ENCODE measurements at regions not wholly inside any gene's neighbourhood (a gene's known extent, or its start where the extent isn't known, plus 50 kb on each side); places are given as distances from the start of the nearest gene placed in this dataset.

DNA sequence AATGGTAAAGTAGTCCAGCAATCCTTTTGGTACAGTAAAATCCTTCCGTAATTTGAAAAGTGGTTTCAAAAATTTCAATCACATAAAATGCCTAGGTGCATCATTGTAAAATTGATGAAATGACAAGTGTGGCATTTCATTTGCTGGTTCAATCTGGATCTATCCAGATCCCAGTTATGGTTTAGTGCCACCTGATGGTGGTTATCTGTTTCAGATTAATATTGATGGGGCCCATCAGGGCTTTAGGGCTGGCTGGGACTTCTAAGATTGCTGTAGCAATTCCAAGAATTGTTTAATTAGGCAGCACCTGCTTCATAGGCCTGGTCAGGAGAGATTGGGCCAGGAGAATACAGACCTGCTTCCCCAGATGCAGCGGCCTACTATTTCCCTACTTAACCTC lies 55.5 kb upstream of the PIK3C3 start:
- H3K79me2 ChIP-seq (ENCODE audit: low read length) = no peaks in the 10 kb centered on the region
- no peak for DNase-seq
- 0 out of 2 replicates have a peak, but pooled peaks cover 2% of the 10 kb centered on the region for H3K27me3 ChIP-seq (ENCODE audit: low read length)
- no peak overlapping the region for H3K9ac ChIP-seq (ENCODE audit: low read length)
- H3K4me1 ChIP-seq (ENCODE audit: low read length) = no peaks in the 10 kb centered on the region
- no peaks in the 10 kb centered on the region for H3K9me2 ChIP-seq (replicated peaks; ENCODE audit: insufficient read depth, low read length)
- H3K4me2 ChIP-seq (ENCODE audit: low read depth, low read length, poor library complexity, severe bottlenecking) = no peak overlapping the region
- H3K4me3 ChIP-seq (ENCODE audit: low read length) = no peak overlapping the region
- no peaks in the 10 kb centered on the region for H3K36me3 ChIP-seq (ENCODE audit: insufficient read depth, low read length)
- H3K9me3 ChIP-seq (ENCODE audit: low read length) = no peaks in the 10 kb centered on the region
- no peak overlapping the region for H2AFZ ChIP-seq (ENCODE audit: low read length)
- no peaks in the 10 kb centered on the region for H4K20me1 ChIP-seq (ENCODE audit: insufficient read depth, low read depth, low read length)
- H3K27ac ChIP-seq (ENCODE audit: low read length) = no peak overlapping the region

- H3K4me2 ChIP-seq (ENCODE audit: low read depth, low read length, poor library complexity, severe bottlenecking) = no peak overlapping the region
- H4K20me1 ChIP-seq (ENCODE audit: insufficient read depth, low read depth, low read length) = no peaks in the 10 kb centered on the region
- no peaks in the 10 kb centered on the region for H3K36me3 ChIP-seq (ENCODE audit: insufficient read depth, low read length)
- no peaks in the 10 kb centered on the region for H3K79me2 ChIP-seq (ENCODE audit: low read length)
- DNase-seq = no peak
- no peaks in the 10 kb centered on the region for H3K9me3 ChIP-seq (ENCODE audit: low read length)
- no peaks in the 10 kb centered on the region for H3K4me1 ChIP-seq (ENCODE audit: low read length)
- H2AFZ ChIP-seq (ENCODE audit: low read length) = no peak overlapping the region
- H3K9me2 ChIP-seq (replicated peaks; ENCODE audit: insufficient read depth, low read length) = no peaks in the 10 kb centered on the region
- H3K27ac ChIP-seq (ENCODE audit: low read length) = no peak overlapping the region
- H3K4me3 ChIP-seq (ENCODE audit: low read length) = no peak overlapping the region
- 0 out of 2 replicates have a peak, but pooled peaks cover 2% of the 10 kb centered on the region for H3K27me3 ChIP-seq (ENCODE audit: low read length)
- H3K9ac ChIP-seq (ENCODE audit: low read length) = no peak overlapping the region
Observed at GRCh38 chr18:41893432-41893831, 61.6 kb upstream of the PIK3C3 start.

DNA sequence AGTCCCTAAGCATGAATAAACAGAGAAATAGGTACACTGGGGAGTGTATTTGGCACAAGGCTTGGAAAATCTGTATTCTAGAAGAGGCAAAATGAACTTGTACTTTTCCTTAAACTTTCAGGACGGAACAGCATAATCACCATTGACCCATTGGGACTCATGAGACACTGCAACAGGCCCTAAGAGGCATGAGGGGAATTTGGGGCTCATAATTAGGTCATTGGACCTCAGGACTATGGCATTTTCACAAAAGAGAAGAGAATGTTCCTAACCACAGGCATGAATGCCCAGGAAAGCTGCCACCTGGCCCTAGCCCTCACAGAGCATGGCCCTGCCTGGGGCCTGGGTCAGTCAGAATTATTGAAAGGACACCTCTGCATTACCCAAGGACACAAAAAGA lies 67.9 kb upstream of the PIK3C3 start:
- no peak for DNase-seq
- Histone ChIP-seq H4K20me1 (ENCODE audit: insufficient read depth, low read depth, low read length) (no peaks in the 10 kb centered on the region), H3K4me2 (ENCODE audit: low read depth, low read length, poor library complexity, severe bottlenecking) (no peak overlapping the region), H3K4me1 (ENCODE audit: low read length) (no peaks in the 10 kb centered on the region), H3K9me3 (ENCODE audit: low read length) (no peaks in the 10 kb centered on the region), H3K27me3 (ENCODE audit: low read length) (no peaks in the 10 kb centered on the region), H2AFZ (ENCODE audit: low read length) (no peak overlapping the region), H3K79me2 (ENCODE audit: low read length) (no peaks in the 10 kb centered on the region), H3K9me2 (replicated peaks; ENCODE audit: insufficient read depth, low read length) (no peaks in the 10 kb centered on the region), H3K9ac (ENCODE audit: low read length) (no peak overlapping the region), H3K27ac (ENCODE audit: low read length) (no peak overlapping the region), H3K36me3 (ENCODE audit: insufficient read depth, low read length) (no peaks in the 10 kb centered on the region), H3K4me3 (ENCODE audit: low read length) (no peak overlapping the region)

DNA sequence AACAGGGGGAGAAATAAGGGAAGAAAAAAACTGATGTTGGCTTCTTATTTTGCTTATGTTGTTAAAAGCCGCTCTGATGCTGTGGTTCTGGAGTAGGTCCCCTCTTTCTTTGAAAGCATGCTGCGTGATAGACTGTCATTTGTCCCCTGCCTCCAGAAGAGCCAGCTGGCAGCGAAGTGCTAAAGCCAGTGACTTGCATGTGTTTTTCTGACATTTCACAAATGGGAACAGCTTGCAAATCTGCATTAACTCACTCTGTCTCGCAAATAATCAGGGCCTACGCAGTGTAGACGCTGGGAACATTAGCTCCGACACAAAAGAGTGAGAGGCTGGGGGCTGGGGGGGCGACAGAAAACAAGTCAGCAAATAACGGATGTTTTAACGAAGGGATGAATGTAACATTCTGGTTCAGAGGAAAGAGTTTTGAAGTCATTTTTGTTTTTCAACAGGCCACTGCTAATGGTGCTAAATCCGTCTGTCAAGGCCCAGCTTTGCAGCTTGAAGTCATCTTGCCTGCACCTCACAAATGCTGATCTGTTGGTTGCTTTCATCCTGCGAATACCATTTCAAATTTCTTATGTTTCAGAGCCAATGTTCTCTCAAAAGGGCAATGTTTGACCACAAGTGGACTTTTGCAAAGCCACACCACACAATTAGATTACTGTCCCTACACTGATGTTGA lies 68.8 kb upstream of the PIK3C3 start:
- Histone ChIP-seq H4K20me1 (ENCODE audit: insufficient read depth, low read depth, low read length) (no peaks in the 10 kb centered on the region), H3K9me3 (ENCODE audit: low read length) (no peaks in the 10 kb centered on the region), H3K4me1 (ENCODE audit: low read length) (no peaks in the 10 kb centered on the region), H3K36me3 (ENCODE audit: insufficient read depth, low read length) (no peaks in the 10 kb centered on the region), H3K4me2 (ENCODE audit: low read depth, low read length, poor library complexity, severe bottlenecking) (no peak overlapping the region), H3K9ac (ENCODE audit: low read length) (no peak overlapping the region), H3K4me3 (ENCODE audit: low read length) (no peak overlapping the region), H2AFZ (ENCODE audit: low read length) (no peak overlapping the region), H3K27ac (ENCODE audit: low read length) (no peak overlapping the region), H3K27me3 (ENCODE audit: low read length) (no peaks in the 10 kb centered on the region), H3K79me2 (ENCODE audit: low read length) (no peaks in the 10 kb centered on the region), H3K9me2 (replicated peaks; ENCODE audit: insufficient read depth, low read length) (no peaks in the 10 kb centered on the region)
- DNase-seq = no peak

DNA sequence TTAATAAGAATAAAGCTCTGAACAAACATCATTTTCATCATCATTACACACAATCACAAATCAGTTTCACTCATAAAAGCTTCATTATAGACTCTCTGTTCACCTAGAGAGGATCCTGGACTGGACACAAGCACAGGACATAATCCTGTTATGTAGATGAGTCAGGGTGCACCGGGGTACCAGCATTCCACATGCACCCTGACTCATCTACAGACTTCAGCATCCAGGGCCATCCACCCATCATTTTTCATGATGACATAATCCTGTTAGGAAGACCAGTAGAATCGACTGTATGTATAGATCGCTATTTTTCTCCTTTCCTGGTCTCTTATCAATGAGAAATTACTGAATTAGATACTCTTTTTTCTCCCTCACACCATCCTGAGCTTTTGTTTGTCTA lies 73.7 kb upstream of the PIK3C3 start:
- no peak overlapping the region for H3K4me2 ChIP-seq (ENCODE audit: low read depth, low read length, poor library complexity, severe bottlenecking)
- no peak for DNase-seq
- H3K4me1 ChIP-seq (ENCODE audit: low read length) = no peaks in the 10 kb centered on the region
- no peaks in the 10 kb centered on the region for H3K79me2 ChIP-seq (ENCODE audit: low read length)
- no peaks in the 10 kb centered on the region for H3K36me3 ChIP-seq (ENCODE audit: insufficient read depth, low read length)
- H2AFZ ChIP-seq (ENCODE audit: low read length) = no peak overlapping the region
- no peak overlapping the region for H3K4me3 ChIP-seq (ENCODE audit: low read length)
- no peaks in the 10 kb centered on the region for H3K9me3 ChIP-seq (ENCODE audit: low read length)
- no peak overlapping the region for H3K27ac ChIP-seq (ENCODE audit: low read length)
- H3K9ac ChIP-seq (ENCODE audit: low read length) = no peak overlapping the region
- no peaks in the 10 kb centered on the region for H4K20me1 ChIP-seq (ENCODE audit: insufficient read depth, low read depth, low read length)
- H3K27me3 ChIP-seq (ENCODE audit: low read length) = no peaks in the 10 kb centered on the region
- no peaks in the 10 kb centered on the region for H3K9me2 ChIP-seq (replicated peaks; ENCODE audit: insufficient read depth, low read length)

GRCh38 chr18:41879256-41879655 lies 75.8 kb upstream of the PIK3C3 start:
- H3K27me3 ChIP-seq (ENCODE audit: low read length) = no peaks in the 10 kb centered on the region
- no peak overlapping the region for H3K4me2 ChIP-seq (ENCODE audit: low read depth, low read length, poor library complexity, severe bottlenecking)
- H3K4me3 ChIP-seq (ENCODE audit: low read length) = no peak overlapping the region
- H3K9me3 ChIP-seq (ENCODE audit: low read length) = no peaks in the 10 kb centered on the region
- no peak overlapping the region for H2AFZ ChIP-seq (ENCODE audit: low read length)
- no peaks in the 10 kb centered on the region for H3K4me1 ChIP-seq (ENCODE audit: low read length)
- H3K9me2 ChIP-seq (replicated peaks; ENCODE audit: insufficient read depth, low read length) = no peaks in the 10 kb centered on the region
- no peaks in the 10 kb centered on the region for H3K36me3 ChIP-seq (ENCODE audit: insufficient read depth, low read length)
- H3K79me2 ChIP-seq (ENCODE audit: low read length) = no peaks in the 10 kb centered on the region
- H3K9ac ChIP-seq (ENCODE audit: low read length) = no peak overlapping the region
- no peak for DNase-seq
- H4K20me1 ChIP-seq (ENCODE audit: insufficient read depth, low read depth, low read length) = no peaks in the 10 kb centered on the region
- no peak overlapping the region for H3K27ac ChIP-seq (ENCODE audit: low read length)

DNA sequence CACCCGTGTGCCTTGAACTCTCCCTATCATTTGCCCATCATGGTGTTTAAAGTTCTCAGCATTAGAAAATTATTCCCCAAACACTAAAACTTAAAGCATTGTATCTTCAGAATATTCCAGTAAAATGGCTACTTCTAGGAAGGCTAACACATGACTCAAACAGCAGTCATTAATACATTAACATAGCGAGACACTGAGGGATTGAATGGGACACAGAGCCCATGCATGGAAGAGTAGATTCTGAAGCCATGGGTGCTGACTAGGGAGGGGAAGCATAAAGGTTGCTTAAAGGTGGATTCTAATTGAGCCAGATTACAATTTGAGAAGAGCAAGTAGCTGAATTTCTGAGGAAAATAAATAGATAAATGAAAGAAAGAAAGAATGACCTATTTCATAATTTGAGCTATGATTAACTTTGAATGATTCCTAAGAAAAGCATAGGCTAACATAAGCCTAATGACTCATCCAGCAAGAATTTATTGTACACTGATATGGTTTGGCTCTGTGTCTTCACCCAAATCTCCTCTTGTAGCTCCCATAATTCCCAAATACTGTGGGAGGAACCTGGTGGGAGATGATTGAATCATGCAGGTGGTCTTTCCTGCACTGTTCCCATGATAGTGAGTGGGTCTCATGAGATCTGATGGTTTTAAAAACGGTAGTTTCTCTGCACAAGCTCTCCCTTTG lies 79.8 kb upstream of the PIK3C3 start:
- Histone ChIP-seq H3K4me2 (ENCODE audit: low read depth, low read length, poor library complexity, severe bottlenecking) (no peak overlapping the region), H3K27ac (ENCODE audit: low read length) (no peak overlapping the region), H2AFZ (ENCODE audit: low read length) (no peak overlapping the region), H3K27me3 (ENCODE audit: low read length) (no peaks in the 10 kb centered on the region), H3K79me2 (ENCODE audit: low read length) (no peaks in the 10 kb centered on the region), H4K20me1 (ENCODE audit: insufficient read depth, low read depth, low read length) (no peaks in the 10 kb centered on the region), H3K4me1 (ENCODE audit: low read length) (no peaks in the 10 kb centered on the region), H3K9me2 (replicated peaks; ENCODE audit: insufficient read depth, low read length) (no peaks in the 10 kb centered on the region), H3K4me3 (ENCODE audit: low read length) (no peak overlapping the region), H3K9me3 (ENCODE audit: low read length) (no peaks in the 10 kb centered on the region), H3K9ac (ENCODE audit: low read length) (no peak overlapping the region), H3K36me3 (ENCODE audit: insufficient read depth, low read length) (no peaks in the 10 kb centered on the region)
- DNase-seq = no peak

GRCh38 chr18:41873730-41874129 lies 81.3 kb upstream of the PIK3C3 start:
- H3K9me2 ChIP-seq (replicated peaks; ENCODE audit: insufficient read depth, low read length) = no peaks in the 10 kb centered on the region
- no peaks in the 10 kb centered on the region for H3K27me3 ChIP-seq (ENCODE audit: low read length)
- DNase-seq = no peak
- no peak overlapping the region for H2AFZ ChIP-seq (ENCODE audit: low read length)
- H3K9ac ChIP-seq (ENCODE audit: low read length) = no peak overlapping the region
- no peak overlapping the region for H3K4me2 ChIP-seq (ENCODE audit: low read depth, low read length, poor library complexity, severe bottlenecking)
- H3K4me3 ChIP-seq (ENCODE audit: low read length) = no peak overlapping the region
- no peaks in the 10 kb centered on the region for H3K36me3 ChIP-seq (ENCODE audit: insufficient read depth, low read length)
- H3K9me3 ChIP-seq (ENCODE audit: low read length) = no peaks in the 10 kb centered on the region
- no peaks in the 10 kb centered on the region for H3K4me1 ChIP-seq (ENCODE audit: low read length)
- H4K20me1 ChIP-seq (ENCODE audit: insufficient read depth, low read depth, low read length) = no peaks in the 10 kb centered on the region
- H3K27ac ChIP-seq (ENCODE audit: low read length) = no peak overlapping the region
- no peaks in the 10 kb centered on the region for H3K79me2 ChIP-seq (ENCODE audit: low read length)

Data from Karpas-422 (cell line).